ENCODE measurements at regions not wholly inside any gene's neighbourhood (a gene's known extent, or its start where the extent isn't known, plus 50 kb on each side); places are given as distances from the start of the nearest gene placed in this dataset.
"Not testable (repeated sequence)": the region's sequence is repeated elsewhere in the genome, so short reads cannot be mapped to it uniquely, and the experiment has no call there.

GRCh38 chr18:29892960-29893558 lies 1149.5 kb downstream of the DSC3 start:
- intact Hi-C loops (cut with micrococcal nuclease), result no loop called here

- intact Hi-C loops (cut with micrococcal nuclease), result no loop called here
Measured at GRCh38 chr18:29883114-29883513, 1159.4 kb downstream of the DSC3 start.

GRCh38 chr18:29882620-29883019 lies 1159.9 kb downstream of the DSC3 start:
- intact Hi-C loops (cut with micrococcal nuclease), result no loop called here

- intact Hi-C loops (cut with micrococcal nuclease), result no loop called here
Measured at GRCh38 chr18:29879763-29880162, 1162.8 kb downstream of the DSC3 start.

GRCh38 chr18:29874519-29875098 lies 1167.9 kb downstream of the DSC3 start:
- intact Hi-C loops (cut with micrococcal nuclease), result loop anchor here (5.0 kb wide), 1 partner anchor 1098 kb away; no protein-coding TSS in a partner anchor

- intact Hi-C loops (cut with micrococcal nuclease), result loop anchor here (5.0 kb wide), 1 partner anchor 1099 kb away; no protein-coding TSS in a partner anchor
Measured at GRCh38 chr18:29873211-29873610, 1169.3 kb downstream of the DSC3 start.

- intact Hi-C loops (cut with micrococcal nuclease), result loop anchor here (5.0 kb wide), 1 partner anchor 1101 kb away; no protein-coding TSS in a partner anchor
Measured at GRCh38 chr18:29871246-29871645, 1171.3 kb downstream of the DSC3 start.

- intact Hi-C loops (cut with micrococcal nuclease), result no loop called here
Measured at GRCh38 chr18:29862824-29863223, 1179.7 kb downstream of the DSC3 start.

GRCh38 chr18:29855637-29856036 lies 1186.9 kb downstream of the DSC3 start:
- intact Hi-C loops (cut with micrococcal nuclease), result no loop called here

- intact Hi-C loops (cut with micrococcal nuclease), result no loop called here
Measured at GRCh38 chr18:29853126-29853525, 1189.4 kb downstream of the DSC3 start.

GRCh38 chr18:29849144-29849543 lies 1193.4 kb downstream of the DSC3 start:
- intact Hi-C loops (cut with micrococcal nuclease), result no loop called here

- intact Hi-C loops (cut with micrococcal nuclease), result no loop called here
Measured at GRCh38 chr18:29841631-29842030, 1200.9 kb downstream of the DSC3 start.

GRCh38 chr18:29840089-29840488 lies 1202.5 kb downstream of the DSC3 start:
- intact Hi-C loops (cut with micrococcal nuclease), result no loop called here

- intact Hi-C loops (cut with micrococcal nuclease), result not testable (repeated sequence)
Measured at GRCh38 chr18:29838961-29839360, 1203.6 kb downstream of the DSC3 start.

- intact Hi-C loops (cut with micrococcal nuclease), result no loop called here
Measured at GRCh38 chr18:29838556-29838955, 1204.0 kb downstream of the DSC3 start.

GRCh38 chr18:29823671-29824070 lies 1218.9 kb downstream of the DSC3 start:
- intact Hi-C loops (cut with micrococcal nuclease), result no loop called here

- intact Hi-C loops (cut with micrococcal nuclease), result no loop called here
Measured at GRCh38 chr18:29821544-29821943, 1221.0 kb downstream of the DSC3 start.

GRCh38 chr18:29811519-29811918 lies 1231.0 kb downstream of the DSC3 start:
- intact Hi-C loops (cut with micrococcal nuclease), result no loop called here

- intact Hi-C loops (cut with micrococcal nuclease), result no loop called here
Measured at GRCh38 chr18:29780816-29781215, 1261.7 kb downstream of the DSC3 start.

GRCh38 chr18:29779096-29779495 lies 1263.4 kb downstream of the DSC3 start:
- intact Hi-C loops (cut with micrococcal nuclease), result no loop called here

GRCh38 chr18:29753379-29753778 lies 1289.2 kb downstream of the DSC3 start:
- intact Hi-C loops (cut with micrococcal nuclease), result no loop called here

GRCh38 chr18:29749704-29750103 lies 1292.8 kb downstream of the DSC3 start:
- intact Hi-C loops (cut with micrococcal nuclease), result no loop called here

GRCh38 chr18:29741461-29741860 lies 1301.1 kb downstream of the DSC3 start:
- intact Hi-C loops (cut with micrococcal nuclease), result no loop called here

All from T-helper 2 cell treated with Interferon-gamma antibody and Interleukin-4, amounts not matched to agents 100 ng/mL and 5 ng/mL, for 36 hours (primary cell).